Mucosa of descending colon (tissue), 3 donors: ENCODE measurements at regions not wholly inside any gene's neighbourhood (a gene's known extent, or its start where the extent isn't known, plus 50 kb on each side); places are given as distances from the start of the nearest gene placed in this dataset.
A peak's percentile ranks its signal among the peaks of the same experiment; 100 is the strongest.

Experiments
- ATAC-seq: fragments of 200-7000 bp; cut with Tn5 transposase; one replicate; pipeline ENCODE4 v1.9.1; 2020; ENCODE audit warnings: mild to moderate bottlenecking, moderate library complexity
- DNase-seq, 3 donors: peaks; one replicate each; pipeline ENCODE4 v3.0.0-alpha.2; 2020
- H3K36me3 ChIP-seq: fragments of 200-600 bp; one replicate; pipeline ENCODE4 v1.8.0; 2021; ENCODE audit warnings: low read depth, mild to moderate bottlenecking
- H3K4me1 ChIP-seq: fragments of 200-600 bp; one replicate; pipeline ENCODE4 v1.8.0; 2021; ENCODE audit warnings: low read depth, mild to moderate bottlenecking
- H3K4me3 ChIP-seq: fragments of 200-600 bp; one replicate; pipeline ENCODE4 v1.8.0; 2021; ENCODE audit warnings: mild to moderate bottlenecking
- H3K9me3 ChIP-seq: fragments of 200-600 bp; one replicate; pipeline ENCODE4 v1.8.0; 2021; ENCODE audit warnings: mild to moderate bottlenecking
- intact Hi-C, 2 donors: fragments of 100-400 bp; cut with DNase I in 1 of 2; cut with micrococcal nuclease in 1 of 2; formaldehyde crosslinking; loops; one replicate each; pipeline versions ENCODE4 v1.11.0 to v1.11.1; 2022; cut with DNase I, micrococcal nuclease
- TF ChIP-seq, protein P1 (sequence below): fragments of 200-600 bp; IDR thresholded peaks from one replicate; pipeline ENCODE4 v1.8.0; 2022; ENCODE audit warnings: antibody characterized with exemption, mild to moderate bottlenecking
- donor health status: DM: no; HTN: no; CAD: no; lungs with moderate emphysema.
- donor health status: DM: no; HTN: no; CAD: no.
- donor health status: DM: no; HTN: yes; CAD: no.

DNA sequence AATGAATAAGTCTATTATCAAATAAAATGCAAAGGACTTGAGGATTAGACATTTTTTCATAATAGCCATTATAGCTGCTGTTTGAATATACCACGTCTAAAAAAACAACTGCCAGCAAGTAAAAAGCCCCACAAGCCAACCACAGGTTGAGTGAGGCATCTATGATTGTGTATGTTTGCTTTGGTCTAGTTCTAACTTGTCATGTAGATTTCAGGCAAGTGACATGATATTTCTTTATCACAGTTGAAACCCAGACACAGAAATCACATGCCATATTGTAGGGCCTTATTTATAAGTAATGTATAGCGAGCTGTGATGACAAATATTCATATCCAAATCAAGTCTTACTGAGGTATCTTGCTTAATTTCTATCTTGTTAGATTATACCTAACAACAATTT, 225.8 kb downstream of the EMP1 start:
- Histone ChIP-seq H3K4me3 (no peak overlapping the region), H3K36me3 (no peaks in the 10 kb centered on the region), H3K9me3 (no peaks in the 10 kb centered on the region), H3K4me1 (no peaks in the 10 kb centered on the region)
- TF ChIP-seq, protein P1, sequence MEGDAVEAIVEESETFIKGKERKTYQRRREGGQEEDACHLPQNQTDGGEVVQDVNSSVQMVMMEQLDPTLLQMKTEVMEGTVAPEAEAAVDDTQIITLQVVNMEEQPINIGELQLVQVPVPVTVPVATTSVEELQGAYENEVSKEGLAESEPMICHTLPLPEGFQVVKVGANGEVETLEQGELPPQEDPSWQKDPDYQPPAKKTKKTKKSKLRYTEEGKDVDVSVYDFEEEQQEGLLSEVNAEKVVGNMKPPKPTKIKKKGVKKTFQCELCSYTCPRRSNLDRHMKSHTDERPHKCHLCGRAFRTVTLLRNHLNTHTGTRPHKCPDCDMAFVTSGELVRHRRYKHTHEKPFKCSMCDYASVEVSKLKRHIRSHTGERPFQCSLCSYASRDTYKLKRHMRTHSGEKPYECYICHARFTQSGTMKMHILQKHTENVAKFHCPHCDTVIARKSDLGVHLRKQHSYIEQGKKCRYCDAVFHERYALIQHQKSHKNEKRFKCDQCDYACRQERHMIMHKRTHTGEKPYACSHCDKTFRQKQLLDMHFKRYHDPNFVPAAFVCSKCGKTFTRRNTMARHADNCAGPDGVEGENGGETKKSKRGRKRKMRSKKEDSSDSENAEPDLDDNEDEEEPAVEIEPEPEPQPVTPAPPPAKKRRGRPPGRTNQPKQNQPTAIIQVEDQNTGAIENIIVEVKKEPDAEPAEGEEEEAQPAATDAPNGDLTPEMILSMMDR = no peak
- ATAC-seq (no peak), DNase-seq (no peak)
- intact Hi-C loops = no loop called here

DNA sequence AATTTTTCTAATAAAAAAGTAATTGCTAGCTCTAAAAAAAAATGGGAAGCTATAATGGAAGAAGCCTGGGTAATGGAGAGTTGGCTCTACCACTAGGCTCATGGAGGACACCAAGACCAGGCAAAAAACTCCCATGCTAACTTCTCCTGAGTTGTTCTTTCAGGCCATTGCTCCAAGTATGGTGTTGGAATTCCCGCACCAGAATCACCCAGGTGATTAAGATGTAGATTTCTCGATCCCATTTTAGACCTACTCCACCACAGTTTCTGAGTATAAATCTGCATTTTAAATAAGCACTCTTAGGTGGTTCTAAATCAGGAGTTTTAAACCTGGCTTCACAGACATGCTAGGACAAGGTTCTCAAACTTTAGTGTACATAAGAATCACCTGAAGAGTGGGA, 221.0 kb downstream of the EMP1 start:
- Histone ChIP-seq H3K4me3 (no peak overlapping the region), H3K4me1 (no peaks in the 10 kb centered on the region), H3K9me3 (no peaks in the 10 kb centered on the region), H3K36me3 (no peaks in the 10 kb centered on the region)
- intact Hi-C loops = no loop called here
- DNase-seq (no peak), ATAC-seq (no peak)
- TF ChIP-seq, protein P1 = no peak

DNA sequence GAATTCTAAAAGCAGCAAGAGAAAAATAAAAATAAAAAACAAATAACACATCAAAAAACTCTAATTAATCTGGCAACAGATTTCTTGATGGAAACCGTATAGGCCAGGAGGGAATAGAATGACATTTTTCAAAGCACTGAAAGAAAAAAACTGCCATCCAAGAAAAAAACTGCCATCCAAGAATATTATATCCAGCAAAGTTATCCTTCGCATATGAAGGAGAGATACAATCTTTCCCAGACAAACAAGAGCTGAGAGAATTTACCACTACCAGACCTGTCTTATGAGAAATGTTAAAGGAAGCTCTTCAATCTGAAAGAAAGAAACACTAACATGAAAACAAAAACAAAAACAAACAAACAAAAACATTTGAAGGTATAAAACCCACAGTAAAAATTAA, 214.8 kb downstream of the EMP1 start:
- no peaks in the 10 kb centered on the region for H3K4me1 ChIP-seq
- no peaks in the 10 kb centered on the region for H3K36me3 ChIP-seq
- intact Hi-C loops = no loop called here
- peaks cover 7% of the 10 kb centered on the region for H3K9me3 ChIP-seq
- no peak for DNase-seq
- ATAC-seq = no peak
- TF ChIP-seq, protein P1 = no peak
- H3K4me3 ChIP-seq = no peak overlapping the region

DNA sequence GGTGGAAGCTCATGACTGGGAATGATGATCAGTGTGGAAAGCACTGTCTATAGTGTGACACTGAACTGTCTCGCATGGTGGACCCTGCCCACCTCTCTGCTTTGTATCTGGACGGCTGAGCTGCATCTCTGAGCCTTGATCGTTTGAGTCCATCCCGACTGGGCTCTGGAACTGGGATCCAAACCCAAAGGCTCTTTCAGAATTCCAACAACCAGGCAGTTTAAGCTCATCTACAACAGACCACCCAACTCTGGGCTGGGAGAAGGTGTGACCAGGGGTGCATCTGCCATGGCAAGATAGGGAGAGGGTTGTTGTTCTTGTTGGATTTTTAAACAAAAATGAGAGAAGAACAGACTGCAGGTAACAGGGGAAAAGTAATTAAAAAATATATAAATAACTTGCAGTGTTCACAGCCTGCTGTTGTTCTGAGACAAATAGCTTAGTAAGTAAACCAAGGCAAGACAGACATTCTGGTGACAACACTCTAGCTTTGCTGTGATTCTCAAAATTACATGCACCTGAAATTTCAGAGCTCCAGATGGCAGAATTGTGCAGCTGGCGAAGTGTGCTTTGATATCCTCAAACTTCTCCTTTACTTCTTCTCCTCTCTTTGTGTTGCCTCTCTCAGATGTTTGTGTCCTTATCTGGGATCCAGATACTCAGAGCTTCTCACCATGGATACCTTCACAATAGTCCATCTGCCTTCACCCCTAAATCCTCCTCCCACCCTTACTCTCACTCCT, 209.6 kb downstream of the EMP1 start:
- intact Hi-C loops = no loop called here
- TF ChIP-seq, protein P1 = no peak
- Histone ChIP-seq H3K4me3 (no peak overlapping the region), H3K9me3 (peaks cover 5% of the 10 kb centered on the region), H3K4me1 (no peaks in the 10 kb centered on the region), H3K36me3 (no peaks in the 10 kb centered on the region)
- DNase-seq = no peak
- ATAC-seq = no peak

DNA sequence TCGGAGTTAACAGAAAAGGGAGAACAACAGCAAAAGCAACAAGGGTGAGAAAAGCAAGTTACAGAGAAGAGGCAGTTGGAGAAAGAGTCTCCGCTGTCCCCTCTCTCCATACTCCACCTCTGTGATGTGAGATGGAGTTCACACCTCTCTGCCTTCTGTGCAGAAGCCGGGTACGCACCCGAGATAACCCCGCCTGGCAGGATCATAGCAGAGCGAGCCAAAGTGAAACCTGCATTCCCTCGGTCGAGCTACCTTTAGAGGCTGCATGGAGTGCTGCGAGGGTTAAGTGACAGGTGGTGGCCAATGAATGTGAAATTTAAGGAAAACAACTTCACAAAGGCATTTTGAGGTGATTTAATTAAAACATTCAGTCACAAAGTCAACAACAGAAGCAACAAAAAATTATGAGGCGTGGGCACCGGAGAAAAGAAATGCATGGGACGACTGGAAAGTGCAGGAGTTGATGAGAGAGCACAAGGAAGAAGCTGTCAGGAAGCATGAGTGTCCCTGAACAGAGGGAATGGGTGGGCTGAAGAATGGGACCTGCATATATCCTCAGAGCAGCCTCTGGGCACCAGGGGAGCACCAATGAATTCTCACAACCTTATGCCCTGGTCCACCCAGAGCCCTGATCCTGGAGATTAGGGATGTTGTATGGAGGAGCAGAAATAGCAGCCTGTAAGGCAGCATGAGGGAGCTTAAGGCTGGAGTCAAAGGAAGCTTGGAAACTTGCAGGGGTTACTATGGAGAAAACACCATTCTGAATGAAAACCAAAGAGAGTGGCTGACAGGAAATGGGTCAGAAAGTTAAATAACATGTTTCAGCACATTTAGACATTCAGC, 208.3 kb downstream of the EMP1 start:
- peak; percentile 93 for ATAC-seq
- DNase-seq = peak in 2 of 3 donors; percentile 47 to 64
- TF ChIP-seq, protein P1 = no peak
- Histone ChIP-seq H3K4me1 (no peaks in the 10 kb centered on the region), H3K36me3 (no peaks in the 10 kb centered on the region), H3K9me3 (no peaks in the 10 kb centered on the region), H3K4me3 (no peak overlapping the region)
- intact Hi-C loops = no loop called here
